ENCODE measurements at regions not wholly inside any gene's neighbourhood (a gene's known extent, or its start where the extent isn't known, plus 50 kb on each side); places are given as distances from the start of the nearest gene placed in this dataset.

DNA sequence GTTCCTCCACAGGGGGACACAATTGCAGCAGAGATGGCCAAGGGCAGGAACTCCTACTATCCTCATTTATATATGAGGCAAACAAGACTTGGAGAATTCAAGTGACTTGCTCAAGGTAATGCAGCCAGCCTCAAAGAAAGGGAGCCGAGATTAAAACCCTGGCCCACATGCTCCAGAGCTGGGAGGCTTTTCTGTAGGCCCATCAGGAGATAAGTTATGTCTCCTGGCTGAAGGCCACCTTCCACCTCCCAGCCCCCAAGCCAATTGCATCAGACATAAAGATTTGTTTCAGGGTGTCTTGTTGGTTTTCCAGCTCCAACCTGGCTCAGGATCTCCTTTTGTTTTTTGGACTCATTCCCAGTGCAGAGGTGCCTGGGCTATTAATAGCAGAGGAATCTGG is 59.5 kb downstream of the SMIM38 start:
- ATAC-seq, result no peak
- no peak overlapping the region for H3K4me3 ChIP-seq (ENCODE audit: low read length)
- H3K27ac ChIP-seq (ENCODE audit: low read depth, low read length), result no peak overlapping the region
- H3K9me3 Mint-ChIP-seq, result peaks cover 0 to 4% (median 0%) of the 10 kb centered on the region in 11 donors
- H3K36me3 ChIP-seq (ENCODE audit: control insufficient read depth in 2 of 3, insufficient read depth in 3 of 3, low read length in 3 of 3), result no peaks in the 10 kb centered on the region
- DNase-seq, result no peak
- POLR2A ChIA-PET, result no interaction called here
- peaks cover 5 to 29% (median 11%) of the 10 kb centered on the region in 7 donors for H3K4me1 Mint-ChIP-seq
- CTCF ChIA-PET, result no interaction called here
- no peaks in the 10 kb centered on the region for H3K9me3 ChIP-seq (ENCODE audit: control insufficient read depth in 2 of 3, low read length in 3 of 3)
- H3K27ac Mint-ChIP-seq, result no peak overlapping the region
- peaks cover 0 to 8% (median 0%) of the 10 kb centered on the region in 5 donors for H3K27me3 Mint-ChIP-seq
- H3K36me3 Mint-ChIP-seq, result no peaks in the 10 kb centered on the region
- H3K4me3 Mint-ChIP-seq, result no peak overlapping the region
- no peaks in the 10 kb centered on the region for H3K4me1 ChIP-seq (ENCODE audit: control insufficient read depth in 2 of 2, insufficient read depth in 2 of 2, low read length in 2 of 2)
- H3K27me3 ChIP-seq (ENCODE audit: control insufficient read depth in 2 of 2, insufficient read depth in 2 of 2, low read length in 2 of 2), result no peaks in the 10 kb centered on the region
- intact Hi-C loops (cut with micrococcal nuclease), result no loop called here

DNA sequence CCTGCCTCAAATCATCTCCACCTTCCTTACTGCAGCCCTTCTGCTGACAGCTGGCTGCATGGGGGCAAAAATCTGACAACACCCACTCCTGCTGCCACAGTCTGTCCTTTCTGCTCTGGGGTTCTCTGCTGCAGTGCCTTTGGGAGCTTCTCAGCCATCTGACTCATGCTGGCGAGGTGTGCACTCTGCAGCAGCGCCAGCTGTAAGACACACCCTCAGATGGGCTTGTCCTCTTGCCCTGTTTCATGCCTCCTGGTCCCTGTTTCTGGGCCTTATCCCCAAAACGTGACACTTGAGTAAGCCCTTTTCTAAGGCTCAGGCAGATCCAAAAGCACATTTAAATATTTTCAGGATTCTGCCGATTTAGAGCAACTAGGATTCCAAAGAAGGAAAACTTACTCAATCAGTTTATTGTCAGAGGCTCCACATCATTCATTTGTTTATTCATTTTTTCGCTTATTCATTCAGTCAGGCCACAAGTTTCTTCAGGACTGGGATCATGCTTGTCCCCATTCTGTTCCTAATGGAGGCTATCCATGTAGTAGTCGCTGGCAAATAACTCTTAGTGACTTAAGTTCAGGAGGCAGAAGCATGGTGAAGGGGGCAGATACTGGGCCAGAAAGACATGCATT is 60.2 kb downstream of the SMIM38 start:
- Mint-ChIP-seq H3K27ac (no peak overlapping the region), H3K4me3 (no peak overlapping the region), H3K27me3 (peaks cover 0 to 5% (median 0%) of the 10 kb centered on the region in 5 donors), H3K36me3 (no peaks in the 10 kb centered on the region), H3K9me3 (peaks cover 0 to 4% (median 0%) of the 10 kb centered on the region in 11 donors), H3K4me1 (peaks cover 5 to 29% (median 11%) of the 10 kb centered on the region in 7 donors)
- Histone ChIP-seq H3K4me3 (ENCODE audit: low read length) (no peak overlapping the region), H3K4me1 (ENCODE audit: control insufficient read depth in 2 of 2, insufficient read depth in 2 of 2, low read length in 2 of 2) (no peaks in the 10 kb centered on the region), H3K27ac (ENCODE audit: low read depth, low read length) (no peak overlapping the region), H3K36me3 (ENCODE audit: control insufficient read depth in 2 of 3, insufficient read depth in 3 of 3, low read length in 3 of 3) (no peaks in the 10 kb centered on the region), H3K27me3 (ENCODE audit: control insufficient read depth in 2 of 2, insufficient read depth in 2 of 2, low read length in 2 of 2) (no peaks in the 10 kb centered on the region), H3K9me3 (ENCODE audit: control insufficient read depth in 2 of 3, low read length in 3 of 3) (no peaks in the 10 kb centered on the region)
- DNase-seq, result peak in 1 of 9 donors; percentile 17
- CTCF ChIA-PET, result no interaction called here
- POLR2A ChIA-PET, result no interaction called here
- intact Hi-C loops (cut with micrococcal nuclease), result no loop called here
- no peak for ATAC-seq

DNA sequence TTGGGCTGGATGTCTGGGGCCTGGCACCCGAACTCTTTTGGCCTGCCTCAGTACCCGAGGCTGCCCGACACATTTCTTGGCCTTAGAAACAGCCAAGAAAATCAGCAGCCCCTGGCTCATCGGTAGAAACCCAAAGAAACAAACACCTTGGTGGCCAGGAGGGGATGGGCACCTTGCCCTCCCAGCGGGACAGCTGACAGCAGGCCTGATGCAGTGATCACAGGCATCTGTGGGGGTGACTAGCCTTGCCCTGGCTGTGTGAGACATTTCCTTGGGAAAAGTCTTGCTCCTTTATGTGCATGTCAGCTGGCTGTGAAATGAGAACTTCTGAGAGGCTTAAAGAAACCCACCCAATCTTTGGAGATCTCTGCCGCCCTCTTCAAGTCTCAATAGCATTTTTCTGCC is 60.9 kb downstream of the SMIM38 start:
- Histone ChIP-seq H3K9me3 (ENCODE audit: control insufficient read depth in 2 of 3, low read length in 3 of 3) (no peaks in the 10 kb centered on the region), H3K4me1 (ENCODE audit: control insufficient read depth in 2 of 2, insufficient read depth in 2 of 2, low read length in 2 of 2) (no peaks in the 10 kb centered on the region), H3K27me3 (ENCODE audit: control insufficient read depth in 2 of 2, insufficient read depth in 2 of 2, low read length in 2 of 2) (no peaks in the 10 kb centered on the region), H3K36me3 (ENCODE audit: control insufficient read depth in 2 of 3, insufficient read depth in 3 of 3, low read length in 3 of 3) (no peaks in the 10 kb centered on the region), H3K27ac (ENCODE audit: low read depth, low read length) (no peak overlapping the region), H3K4me3 (ENCODE audit: low read length) (no peak overlapping the region)
- no peaks in the 10 kb centered on the region for H3K36me3 Mint-ChIP-seq
- ATAC-seq (no peak), DNase-seq (peak in 1 of 9 donors; percentile 16)
- POLR2A ChIA-PET, result no interaction called here
- peaks cover 0 to 5% (median 0%) of the 10 kb centered on the region in 5 donors for H3K27me3 Mint-ChIP-seq
- no peak overlapping the region for H3K27ac Mint-ChIP-seq
- H3K9me3 Mint-ChIP-seq, result peaks cover 0 to 4% (median 0%) of the 10 kb centered on the region in 11 donors
- peaks cover 5 to 24% (median 10%) of the 10 kb centered on the region in 7 donors for H3K4me1 Mint-ChIP-seq
- CTCF ChIA-PET, result no interaction called here
- intact Hi-C loops (cut with micrococcal nuclease), result no loop called here
- H3K4me3 Mint-ChIP-seq, result no peak overlapping the region

DNA sequence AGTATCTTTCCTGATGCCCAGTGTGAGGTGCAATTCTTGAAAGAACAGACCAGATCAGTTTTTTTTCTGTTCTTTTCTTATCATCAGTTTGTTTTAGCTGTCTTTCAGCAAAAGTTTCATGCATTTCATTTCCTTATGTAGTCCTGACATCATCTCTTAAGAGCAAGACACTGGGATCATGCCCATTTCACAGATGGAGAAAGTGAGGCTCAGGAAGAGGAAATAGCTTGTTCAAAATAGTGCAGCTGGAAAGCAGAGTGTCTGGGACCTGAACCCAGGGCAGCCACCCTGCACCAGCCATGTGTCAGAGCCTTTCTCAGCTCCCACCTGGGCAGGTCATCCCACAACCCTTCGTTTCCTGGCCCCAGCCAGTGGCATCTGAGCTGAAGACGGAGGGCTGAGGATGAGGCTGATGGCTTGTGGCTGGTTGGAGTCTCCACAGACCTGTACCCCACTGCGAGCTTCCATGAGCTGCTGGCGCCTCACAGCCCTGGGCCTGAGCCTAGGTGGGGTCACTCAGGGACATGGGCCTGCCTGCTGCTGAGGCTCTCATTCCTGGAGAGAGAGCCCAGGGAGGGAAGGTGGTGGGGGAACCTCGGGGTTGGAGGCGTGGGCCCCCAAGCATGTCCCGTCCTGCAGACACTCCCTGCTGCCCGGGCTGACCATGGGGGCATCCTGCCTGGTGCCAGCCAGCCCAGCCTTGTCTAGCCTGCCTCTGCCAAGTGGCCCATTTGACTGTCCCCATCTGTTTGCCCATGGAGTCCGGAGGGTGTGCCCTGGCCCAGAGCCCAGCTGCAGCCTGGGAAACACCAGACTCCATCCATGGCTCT is 61.8 kb downstream of the SMIM38 start:
- H3K4me3 ChIP-seq (ENCODE audit: low read length), result no peak overlapping the region
- ChIA-PET POLR2A (no interaction called here), CTCF (no interaction called here)
- DNase-seq (peak in 1 of 9 donors; percentile 12), ATAC-seq (no peak)
- no peak overlapping the region for H3K4me3 Mint-ChIP-seq
- peaks cover 0 to 4% (median 0%) of the 10 kb centered on the region in 11 donors for H3K9me3 Mint-ChIP-seq
- H3K4me1 Mint-ChIP-seq, result peaks cover 5 to 17% (median 8%) of the 10 kb centered on the region in 7 donors
- no peaks in the 10 kb centered on the region for H3K27me3 ChIP-seq (ENCODE audit: control insufficient read depth in 2 of 2, insufficient read depth in 2 of 2, low read length in 2 of 2)
- H3K27me3 Mint-ChIP-seq, result peaks cover 0 to 3% (median 0%) of the 10 kb centered on the region in 5 donors
- intact Hi-C loops (cut with micrococcal nuclease), result no loop called here
- no peaks in the 10 kb centered on the region for H3K36me3 ChIP-seq (ENCODE audit: control insufficient read depth in 2 of 3, insufficient read depth in 3 of 3, low read length in 3 of 3)
- no peaks in the 10 kb centered on the region for H3K36me3 Mint-ChIP-seq
- no peak overlapping the region for H3K27ac ChIP-seq (ENCODE audit: low read depth, low read length)
- no peaks in the 10 kb centered on the region for H3K9me3 ChIP-seq (ENCODE audit: control insufficient read depth in 2 of 3, low read length in 3 of 3)
- H3K27ac Mint-ChIP-seq, result no peak overlapping the region
- no peaks in the 10 kb centered on the region for H3K4me1 ChIP-seq (ENCODE audit: control insufficient read depth in 2 of 2, insufficient read depth in 2 of 2, low read length in 2 of 2)

DNA sequence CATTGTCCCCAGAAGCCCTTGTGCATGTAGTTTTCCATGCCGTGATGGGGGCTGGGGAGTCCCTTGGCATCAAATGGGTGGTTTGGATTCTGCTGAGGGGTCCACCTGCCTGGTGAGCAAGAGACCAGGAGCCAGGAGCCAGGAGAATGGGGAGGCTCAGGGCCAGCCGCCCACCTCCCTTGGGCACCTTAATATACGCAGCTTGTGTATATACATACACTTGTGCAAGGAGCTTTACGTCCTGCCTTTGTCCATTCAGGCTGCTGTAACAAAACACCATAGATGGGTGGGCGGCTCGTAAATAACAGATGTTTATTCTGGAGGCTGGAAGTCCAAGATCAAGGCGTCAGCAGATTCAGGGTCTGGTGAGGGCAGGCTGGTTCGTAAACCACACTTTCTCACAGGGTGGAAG is 62.5 kb downstream of the SMIM38 start:
- Mint-ChIP-seq H3K36me3 (no peaks in the 10 kb centered on the region), H3K4me1 (peaks cover 2 to 11% (median 6%) of the 10 kb centered on the region in 7 donors), H3K4me3 (no peak overlapping the region), H3K27ac (no peak overlapping the region), H3K9me3 (peaks cover 0 to 4% (median 0%) of the 10 kb centered on the region in 11 donors), H3K27me3 (peaks cover 0 to 3% (median 0%) of the 10 kb centered on the region in 5 donors)
- H3K4me3 ChIP-seq (ENCODE audit: low read length), result no peak overlapping the region
- H3K9me3 ChIP-seq (ENCODE audit: control insufficient read depth in 2 of 3, low read length in 3 of 3), result no peaks in the 10 kb centered on the region
- peak in 1 of 9 donors; percentile 13 for DNase-seq
- H3K27ac ChIP-seq (ENCODE audit: low read depth, low read length), result no peak overlapping the region
- ChIA-PET CTCF (no interaction called here), POLR2A (no interaction called here)
- H3K4me1 ChIP-seq (ENCODE audit: control insufficient read depth in 2 of 2, insufficient read depth in 2 of 2, low read length in 2 of 2), result no peaks in the 10 kb centered on the region
- no peak for ATAC-seq
- intact Hi-C loops (cut with micrococcal nuclease), result no loop called here
- no peaks in the 10 kb centered on the region for H3K36me3 ChIP-seq (ENCODE audit: control insufficient read depth in 2 of 3, insufficient read depth in 3 of 3, low read length in 3 of 3)
- H3K27me3 ChIP-seq (ENCODE audit: control insufficient read depth in 2 of 2, insufficient read depth in 2 of 2, low read length in 2 of 2), result no peaks in the 10 kb centered on the region

DNA sequence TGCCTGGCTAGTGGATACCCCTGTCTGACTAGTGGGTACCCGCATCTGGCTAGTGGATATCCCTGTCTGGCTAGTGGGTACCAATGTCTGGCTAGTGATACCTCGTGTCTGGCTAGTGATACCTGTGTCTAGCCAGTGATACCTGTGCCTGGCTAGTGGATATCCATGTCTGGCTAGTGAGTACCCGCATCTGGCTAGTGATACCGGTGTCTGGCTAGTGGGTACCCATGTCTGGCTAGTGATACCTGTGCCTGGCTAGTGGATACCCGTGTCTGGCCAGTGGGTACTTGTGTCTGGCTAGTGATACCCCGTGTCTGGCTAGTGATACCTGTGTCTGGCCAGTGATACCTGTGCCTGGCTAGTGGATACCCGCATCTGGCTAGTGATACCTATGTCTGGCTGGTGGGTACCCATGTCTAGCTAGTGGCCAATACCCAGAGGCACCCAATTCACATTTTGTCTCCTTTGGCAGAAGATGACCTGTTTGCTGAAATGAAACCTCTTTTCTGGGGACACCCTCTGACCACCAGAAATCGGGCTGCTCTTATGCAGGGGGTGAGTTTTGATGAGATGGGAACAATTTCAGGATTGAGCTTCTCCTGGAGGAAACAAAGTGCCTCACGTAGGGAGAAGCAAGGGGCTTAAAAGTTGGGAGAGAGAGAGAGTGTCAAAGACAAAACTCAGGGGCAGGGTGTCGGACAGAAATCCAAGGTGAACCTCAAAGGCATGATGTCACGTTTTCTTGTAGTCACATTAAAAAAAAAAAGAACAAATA is 63.4 kb downstream of the SMIM38 start:
- no peak overlapping the region for H3K27ac ChIP-seq (ENCODE audit: low read depth, low read length)
- peak overlapping the region in 1 of 9 donors; percentile 11 for H3K27ac Mint-ChIP-seq
- no peak overlapping the region for H3K4me3 ChIP-seq (ENCODE audit: low read length)
- H3K4me1 ChIP-seq (ENCODE audit: control insufficient read depth in 2 of 2, insufficient read depth in 2 of 2, low read length in 2 of 2), result no peaks in the 10 kb centered on the region
- ChIA-PET POLR2A (no interaction called here), CTCF (no interaction called here)
- peaks cover 0 to 4% (median 0%) of the 10 kb centered on the region in 11 donors for H3K9me3 Mint-ChIP-seq
- intact Hi-C loops (cut with micrococcal nuclease), result no loop called here
- H3K4me3 Mint-ChIP-seq, result no peak overlapping the region
- peaks cover 0 to 7% (median 0%) of the 10 kb centered on the region in 7 donors for H3K4me1 Mint-ChIP-seq
- H3K27me3 Mint-ChIP-seq, result peaks cover 0 to 5% (median 0%) of the 10 kb centered on the region in 5 donors
- no peaks in the 10 kb centered on the region for H3K36me3 ChIP-seq (ENCODE audit: control insufficient read depth in 2 of 3, insufficient read depth in 3 of 3, low read length in 3 of 3)
- no peak for ATAC-seq
- H3K27me3 ChIP-seq (ENCODE audit: control insufficient read depth in 2 of 2, insufficient read depth in 2 of 2, low read length in 2 of 2), result no peaks in the 10 kb centered on the region
- H3K36me3 Mint-ChIP-seq, result no peaks in the 10 kb centered on the region
- peak in 1 of 9 donors; percentile 6 for DNase-seq
- no peaks in the 10 kb centered on the region for H3K9me3 ChIP-seq (ENCODE audit: control insufficient read depth in 2 of 3, low read length in 3 of 3)
